NB4 (cell line): ENCODE measurements at regions not wholly inside any gene's neighbourhood (a gene's known extent, or its start where the extent isn't known, plus 50 kb on each side); places are given as distances from the start of the nearest gene placed in this dataset.
"Not testable (repeated sequence)": the region's sequence is repeated elsewhere in the genome, so short reads cannot be mapped to it uniquely, and the experiment has no call there.

Experiments used
- MYC ChIP-seq: IDR thresholded peaks from 2 replicates; pipeline ENCODE4 v1.6.1; 2011; ENCODE audit warnings: low read depth, low read length
- POLR2A ChIP-seq: IDR thresholded peaks from 2 replicates; pipeline ENCODE4 v1.6.1; 2011; ENCODE audit warnings: mild to moderate bottlenecking; ENCODE audit not compliant: insufficient read length; ENCODE audit errors: extremely low read depth
- TF ChIP-seq, protein P1 (sequence below): IDR thresholded peaks from one replicate; pipeline ENCODE4 v1.5.1; 2012; ENCODE audit warnings: low read depth, low read length
- TF ChIP-seq, protein P2 (sequence below): IDR thresholded peaks from 2 replicates; pipeline ENCODE4 v1.6.1; 2011; ENCODE audit warnings: low read depth, low read length

DNA sequence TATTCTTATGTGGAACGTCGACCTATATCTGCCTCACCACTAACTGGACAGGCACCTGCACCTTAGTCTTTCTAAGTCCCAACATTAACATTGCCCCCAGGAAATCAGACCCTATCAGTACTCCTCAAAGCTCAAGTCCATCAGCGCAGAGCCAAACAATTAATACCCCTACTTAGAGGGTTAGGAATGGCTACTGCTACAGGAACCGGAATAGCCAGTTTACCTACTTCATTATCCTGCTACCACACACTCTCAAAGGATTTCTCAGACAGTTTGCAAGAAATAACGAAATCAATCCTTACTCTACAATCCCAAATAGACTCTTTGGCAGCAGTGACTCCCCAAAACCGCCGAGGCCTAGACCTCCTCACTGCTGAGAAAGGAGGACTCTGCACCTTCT lies 123.1 kb upstream of the CRY1 start:
- TF ChIP-seq, protein P1, sequence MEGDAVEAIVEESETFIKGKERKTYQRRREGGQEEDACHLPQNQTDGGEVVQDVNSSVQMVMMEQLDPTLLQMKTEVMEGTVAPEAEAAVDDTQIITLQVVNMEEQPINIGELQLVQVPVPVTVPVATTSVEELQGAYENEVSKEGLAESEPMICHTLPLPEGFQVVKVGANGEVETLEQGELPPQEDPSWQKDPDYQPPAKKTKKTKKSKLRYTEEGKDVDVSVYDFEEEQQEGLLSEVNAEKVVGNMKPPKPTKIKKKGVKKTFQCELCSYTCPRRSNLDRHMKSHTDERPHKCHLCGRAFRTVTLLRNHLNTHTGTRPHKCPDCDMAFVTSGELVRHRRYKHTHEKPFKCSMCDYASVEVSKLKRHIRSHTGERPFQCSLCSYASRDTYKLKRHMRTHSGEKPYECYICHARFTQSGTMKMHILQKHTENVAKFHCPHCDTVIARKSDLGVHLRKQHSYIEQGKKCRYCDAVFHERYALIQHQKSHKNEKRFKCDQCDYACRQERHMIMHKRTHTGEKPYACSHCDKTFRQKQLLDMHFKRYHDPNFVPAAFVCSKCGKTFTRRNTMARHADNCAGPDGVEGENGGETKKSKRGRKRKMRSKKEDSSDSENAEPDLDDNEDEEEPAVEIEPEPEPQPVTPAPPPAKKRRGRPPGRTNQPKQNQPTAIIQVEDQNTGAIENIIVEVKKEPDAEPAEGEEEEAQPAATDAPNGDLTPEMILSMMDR, result not testable (repeated sequence)
- TF ChIP-seq POLR2A, MYC: not testable (repeated sequence)
- TF ChIP-seq, protein P2, sequence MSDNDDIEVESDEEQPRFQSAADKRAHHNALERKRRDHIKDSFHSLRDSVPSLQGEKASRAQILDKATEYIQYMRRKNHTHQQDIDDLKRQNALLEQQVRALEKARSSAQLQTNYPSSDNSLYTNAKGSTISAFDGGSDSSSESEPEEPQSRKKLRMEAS, result not testable (repeated sequence)
